ENCODE measurements at regions not wholly inside any gene's neighbourhood (a gene's known extent, or its start where the extent isn't known, plus 50 kb on each side); places are given as distances from the start of the nearest gene placed in this dataset.

DNA sequence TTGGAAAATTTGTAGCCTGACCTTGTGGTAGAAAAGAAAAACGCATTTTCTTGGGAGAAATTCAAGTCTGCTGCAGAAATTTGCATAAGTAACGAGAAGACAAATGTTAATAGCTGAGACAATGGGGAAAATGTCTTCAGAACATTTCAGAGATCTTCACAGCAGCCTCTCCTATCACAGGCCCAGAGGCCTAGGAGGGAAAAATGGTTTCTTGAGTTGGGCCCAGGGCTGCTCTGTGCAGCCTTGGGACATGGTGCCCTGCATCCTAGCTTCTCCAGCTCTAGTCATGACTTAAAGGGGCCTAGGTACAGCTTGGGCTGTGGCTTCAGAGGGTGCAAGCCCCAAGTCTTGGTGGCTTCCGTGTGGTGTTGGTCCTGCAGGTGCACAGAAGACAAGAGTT is 104.2 kb downstream of the ZNF621 start:
- TF ChIP-seq, protein P1, sequence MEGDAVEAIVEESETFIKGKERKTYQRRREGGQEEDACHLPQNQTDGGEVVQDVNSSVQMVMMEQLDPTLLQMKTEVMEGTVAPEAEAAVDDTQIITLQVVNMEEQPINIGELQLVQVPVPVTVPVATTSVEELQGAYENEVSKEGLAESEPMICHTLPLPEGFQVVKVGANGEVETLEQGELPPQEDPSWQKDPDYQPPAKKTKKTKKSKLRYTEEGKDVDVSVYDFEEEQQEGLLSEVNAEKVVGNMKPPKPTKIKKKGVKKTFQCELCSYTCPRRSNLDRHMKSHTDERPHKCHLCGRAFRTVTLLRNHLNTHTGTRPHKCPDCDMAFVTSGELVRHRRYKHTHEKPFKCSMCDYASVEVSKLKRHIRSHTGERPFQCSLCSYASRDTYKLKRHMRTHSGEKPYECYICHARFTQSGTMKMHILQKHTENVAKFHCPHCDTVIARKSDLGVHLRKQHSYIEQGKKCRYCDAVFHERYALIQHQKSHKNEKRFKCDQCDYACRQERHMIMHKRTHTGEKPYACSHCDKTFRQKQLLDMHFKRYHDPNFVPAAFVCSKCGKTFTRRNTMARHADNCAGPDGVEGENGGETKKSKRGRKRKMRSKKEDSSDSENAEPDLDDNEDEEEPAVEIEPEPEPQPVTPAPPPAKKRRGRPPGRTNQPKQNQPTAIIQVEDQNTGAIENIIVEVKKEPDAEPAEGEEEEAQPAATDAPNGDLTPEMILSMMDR (conservative IDR thresholded peaks at IDR 0.05; ENCODE audit: low read length) = no peak
- TF ChIP-seq EZH2phosphoT487 (IDR thresholded peaks at IDR 0.05; ENCODE audit: borderline replicate concordance) = no peak

Measured in Loucy (cell line).